HG02763 (cell line): ENCODE measurements at regions not wholly inside any gene's neighbourhood (a gene's known extent, or its start where the extent isn't known, plus 50 kb on each side); places are given as distances from the start of the nearest gene placed in this dataset.
"Not testable (repeated sequence)": the region's sequence is repeated elsewhere in the genome, so short reads cannot be mapped to it uniquely, and the experiment has no call there.

ENCODE experiments used
- ATAC-seq: cut with Tn5 transposase; IDR thresholded peaks from one replicate; pipeline ENCODE4 v1.9.1; 2021; ENCODE audit warnings: mild to moderate bottlenecking, moderate library complexity; ENCODE audit not compliant: unreplicated experiment

GRCh38 chr14:106586098-106586704, 1059.8 kb downstream of the TMEM121 start:
- ATAC-seq, result no peak

GRCh38 chr14:106591539-106591938, 1065.2 kb downstream of the TMEM121 start:
- not testable (repeated sequence) for ATAC-seq

GRCh38 chr14:106592115-106592852, 1065.9 kb downstream of the TMEM121 start:
- ATAC-seq, result not testable (repeated sequence)

- ATAC-seq, result no peak
These were observed 1072.8 kb downstream of the TMEM121 start for GRCh38 chr14:106599209-106599608.

GRCh38 chr14:106605548-106606448, 1079.4 kb downstream of the TMEM121 start:
- ATAC-seq, result no peak

GRCh38 chr14:106606936-106607335, 1080.6 kb downstream of the TMEM121 start:
- ATAC-seq, result no peak

- ATAC-seq, result no peak
These were observed 1084.3 kb downstream of the TMEM121 start for GRCh38 chr14:106610691-106611090.

GRCh38 chr14:106613256-106613655, 1086.9 kb downstream of the TMEM121 start:
- ATAC-seq, result no peak

GRCh38 chr14:106618471-106618951, 1092.1 kb downstream of the TMEM121 start:
- not testable (repeated sequence) for ATAC-seq

- no peak for ATAC-seq
These were observed 1093.2 kb downstream of the TMEM121 start for GRCh38 chr14:106619606-106620005.

- no peak for ATAC-seq
These were observed 1094.0 kb downstream of the TMEM121 start for GRCh38 chr14:106620368-106620767.

- no peak for ATAC-seq
These were observed 1095.9 kb downstream of the TMEM121 start for GRCh38 chr14:106622200-106622745.

GRCh38 chr14:106625186-106625585, 1098.8 kb downstream of the TMEM121 start:
- ATAC-seq, result no peak

- not testable (repeated sequence) for ATAC-seq
These were observed 1100.1 kb downstream of the TMEM121 start for GRCh38 chr14:106626469-106626868.

GRCh38 chr14:106626942-106627588, 1100.7 kb downstream of the TMEM121 start:
- ATAC-seq, result not testable (repeated sequence)

- ATAC-seq, result no peak
These were observed 1105.5 kb downstream of the TMEM121 start for GRCh38 chr14:106631879-106632278.

GRCh38 chr14:106633721-106634120, 1107.3 kb downstream of the TMEM121 start:
- ATAC-seq, result no peak

GRCh38 chr14:106635569-106635968, 1109.2 kb downstream of the TMEM121 start:
- no peak for ATAC-seq

GRCh38 chr14:106638786-106639452, 1112.5 kb downstream of the TMEM121 start:
- ATAC-seq, result not testable (repeated sequence)

GRCh38 chr14:106642090-106642489, 1115.7 kb downstream of the TMEM121 start:
- no peak for ATAC-seq
